Activated CD4-positive, alpha-beta T cell treated with anti-CD3 and anti-CD28 coated beads, Interleukin-2, amount 50 U/mL, for 48 hours (primary cell): ENCODE measurements at regions not wholly inside any gene's neighbourhood (a gene's known extent, or its start where the extent isn't known, plus 50 kb on each side); places are given as distances from the start of the nearest gene placed in this dataset.

Experiments
- DNase-seq, 2 experiments: peaks; one replicate each; pipeline ENCODE4 v3.0.0-alpha.2; 2020

DNA sequence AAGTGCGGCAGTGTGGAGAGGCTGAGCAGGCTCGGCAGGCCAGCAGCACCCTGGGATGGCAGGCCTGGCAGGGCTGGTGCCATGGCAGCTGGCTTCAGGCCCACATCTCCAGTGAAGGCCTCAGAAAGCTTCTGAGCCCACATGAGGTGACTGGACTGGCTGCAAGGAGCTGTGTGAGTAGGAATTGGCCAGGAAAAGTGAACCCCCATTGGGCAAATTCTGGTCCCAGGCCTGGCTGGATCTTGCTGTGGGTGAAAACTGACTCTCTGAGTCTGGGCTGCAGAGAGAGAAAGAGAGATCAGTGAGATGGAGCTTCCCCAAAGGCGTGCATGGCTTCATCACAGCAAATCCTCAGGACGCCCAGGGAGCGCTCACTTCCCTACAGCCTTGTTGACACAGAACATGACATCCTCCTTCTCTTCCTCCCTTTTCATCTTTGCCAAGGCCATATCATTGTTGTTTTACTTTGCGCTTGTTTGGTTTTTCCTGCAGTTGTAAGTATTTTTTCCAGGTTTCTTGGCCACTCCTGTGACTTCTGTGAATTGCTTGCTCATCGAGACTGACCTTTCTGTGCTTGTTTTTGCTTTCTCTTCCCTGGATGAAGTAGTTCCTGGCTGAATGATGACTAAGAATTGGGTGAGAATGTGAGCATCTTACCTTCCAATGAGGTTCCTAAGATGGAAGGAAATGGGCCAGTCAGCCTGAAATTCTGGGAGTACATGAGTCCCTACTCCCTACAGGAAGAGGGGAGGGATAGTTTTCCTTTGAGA lies 299.1 kb downstream of the TLE3 start:
- DNase-seq: no peak

DNA sequence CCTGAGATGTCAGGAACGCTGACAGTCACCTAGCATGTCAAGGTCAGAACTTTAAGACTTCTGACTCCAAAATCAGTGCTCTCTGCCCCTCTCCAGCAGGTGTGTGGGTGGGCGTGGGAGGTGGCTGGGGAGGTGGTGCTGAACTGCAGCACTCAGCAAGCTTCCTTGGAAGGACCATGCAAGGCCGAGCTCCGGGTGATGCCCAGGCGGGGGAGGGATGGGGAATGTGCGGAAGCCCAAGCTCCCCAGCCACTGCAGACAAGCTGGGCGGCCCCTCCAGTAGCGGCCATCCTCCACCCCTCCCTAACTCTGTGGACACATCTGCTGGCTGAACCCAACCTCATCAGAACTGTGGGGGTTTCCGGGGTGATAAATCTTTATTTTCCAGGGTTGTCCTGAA lies 296.6 kb downstream of the TLE3 start:
- no peak for DNase-seq

DNA sequence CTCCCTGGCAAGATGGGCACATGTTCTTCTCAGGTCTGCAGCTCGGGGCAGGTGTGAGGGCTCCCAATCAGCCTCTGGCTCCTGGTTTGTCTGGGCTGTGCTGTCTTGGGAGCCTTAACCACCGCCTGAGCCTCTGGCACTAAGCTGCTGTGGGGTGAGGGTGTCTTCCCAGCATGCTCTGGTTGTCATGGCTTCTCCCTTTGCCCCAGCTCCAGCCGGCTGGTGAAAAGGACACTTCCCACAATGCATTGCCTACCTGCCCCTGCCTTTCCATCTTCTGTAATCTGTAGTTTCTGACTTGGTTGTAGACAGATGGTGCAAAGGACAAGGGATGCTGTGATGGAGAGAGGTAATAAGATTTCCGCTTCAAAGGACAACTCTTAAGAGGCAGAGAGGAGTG lies 295.3 kb downstream of the TLE3 start:
- DNase-seq: no peak

DNA sequence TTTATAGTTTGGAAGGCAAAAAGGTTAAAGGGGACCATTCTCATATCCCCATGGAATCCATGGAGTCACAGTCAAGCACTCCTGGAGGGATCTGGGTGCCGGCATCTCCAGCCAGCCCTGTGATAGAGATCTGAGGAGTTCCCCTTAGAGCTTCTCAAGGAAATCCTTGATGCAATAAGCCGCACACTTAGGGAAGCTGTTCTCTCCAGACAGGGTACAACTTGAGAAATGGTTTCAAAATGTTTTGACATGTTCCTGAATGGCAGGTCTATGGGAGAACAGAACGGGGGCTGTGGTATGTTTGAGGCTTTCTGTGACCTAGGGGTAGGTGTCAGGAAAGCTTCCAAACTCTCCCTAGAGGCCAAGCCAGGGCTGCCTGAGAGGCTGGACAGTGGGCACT lies 292.9 kb downstream of the TLE3 start:
- no peak for DNase-seq

DNA sequence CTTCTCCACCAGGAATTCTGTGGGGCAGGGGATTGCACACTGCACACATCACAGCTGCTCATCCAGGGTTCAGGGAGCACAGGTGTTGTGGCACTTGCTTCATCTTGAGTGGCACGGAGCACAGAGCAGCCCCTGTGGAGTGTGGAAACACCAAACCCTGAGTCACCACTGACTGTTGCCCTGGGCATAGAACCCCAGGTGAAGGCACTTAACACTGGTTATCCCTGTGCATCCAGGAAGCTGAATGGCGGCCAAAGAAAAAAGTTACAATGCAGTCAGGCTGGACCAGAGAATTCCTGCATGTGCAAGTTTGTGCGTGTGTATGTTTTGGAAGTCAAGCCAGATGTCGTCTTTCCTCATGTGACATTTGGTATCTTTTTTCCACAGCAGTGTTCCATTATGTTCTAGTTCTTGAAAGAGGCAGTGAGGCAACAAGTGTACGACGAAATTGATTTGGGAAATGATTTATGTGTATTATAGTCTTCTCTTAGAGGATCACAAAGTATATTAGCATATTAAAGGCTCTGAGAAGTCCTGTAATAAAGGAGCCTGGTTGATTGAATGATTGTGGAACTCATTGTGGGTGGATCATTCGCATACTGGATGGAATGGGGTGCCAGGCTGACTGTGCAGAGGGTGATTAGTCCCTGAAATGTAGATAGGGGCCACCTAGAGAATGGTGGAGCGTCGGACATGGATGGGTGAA lies 292.3 kb downstream of the TLE3 start:
- no peak for DNase-seq

DNA sequence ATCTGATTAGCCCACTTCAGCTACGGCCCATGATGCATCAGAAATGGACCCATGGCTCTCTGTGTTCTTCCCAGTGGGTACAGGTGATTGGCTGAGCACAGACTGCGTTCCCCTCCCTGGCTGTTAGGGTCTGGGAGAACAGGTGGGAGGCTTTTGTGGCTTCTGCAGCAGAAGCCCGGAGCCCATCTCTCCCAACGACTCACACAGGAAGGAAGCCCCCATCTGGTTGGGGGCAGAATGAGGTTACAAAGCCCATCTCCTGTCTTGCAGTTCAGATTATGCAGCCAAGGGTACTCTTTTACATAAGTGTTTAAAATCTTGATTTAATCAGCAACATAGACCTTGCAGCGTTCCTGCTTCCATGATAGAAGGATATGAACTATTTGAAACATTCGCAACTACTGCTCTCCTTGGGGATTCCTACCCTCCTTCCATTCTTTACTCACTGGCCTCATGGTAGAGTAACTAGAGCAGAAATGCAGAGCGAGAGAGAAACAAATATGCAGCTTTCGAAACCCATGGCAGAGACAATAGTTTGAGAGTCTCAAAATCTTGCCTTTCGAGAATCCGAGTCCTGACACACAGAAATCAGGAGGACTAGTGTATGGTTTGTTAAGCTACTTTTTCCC lies 291.3 kb downstream of the TLE3 start:
- no peak for DNase-seq

DNA sequence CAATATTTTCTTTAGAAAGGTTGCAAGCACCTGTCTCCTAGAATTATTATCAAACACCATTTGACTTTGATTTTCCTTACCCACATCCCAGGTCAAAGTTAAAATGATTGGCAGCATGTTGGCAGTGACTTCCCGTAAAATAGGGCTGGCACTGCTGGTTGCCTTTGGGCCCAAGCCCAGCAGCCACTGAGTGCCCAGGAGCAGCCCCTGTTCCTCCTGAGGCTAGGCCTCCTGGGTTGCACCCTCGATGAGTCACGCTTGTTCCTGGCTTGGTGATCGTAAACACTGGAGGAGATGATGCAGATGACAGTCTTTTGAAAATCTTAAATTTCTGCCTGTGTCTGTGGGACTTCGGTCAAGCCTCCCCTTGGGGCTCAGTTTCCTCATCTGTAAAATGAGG lies 290.0 kb downstream of the TLE3 start:
- no peak for DNase-seq

DNA sequence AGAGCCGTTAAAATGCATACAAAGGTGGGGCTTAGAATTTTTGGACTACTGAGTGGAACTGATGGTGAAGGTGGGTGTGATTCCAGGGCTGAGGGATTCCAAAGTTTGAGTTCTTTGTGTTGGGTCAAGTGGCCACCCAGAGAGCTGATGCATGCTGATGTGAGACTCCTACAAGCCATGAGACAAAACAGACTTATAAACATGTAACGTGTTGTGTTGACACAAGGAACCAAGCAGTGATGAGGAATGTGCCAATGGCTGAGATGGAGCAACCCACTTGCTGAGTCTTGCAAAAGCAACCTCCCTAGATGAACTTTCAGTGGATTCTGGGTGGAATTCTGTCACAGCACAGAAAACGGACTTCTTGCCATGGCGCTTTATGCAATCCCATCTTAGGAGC lies 289.0 kb downstream of the TLE3 start:
- no peak for DNase-seq

DNA sequence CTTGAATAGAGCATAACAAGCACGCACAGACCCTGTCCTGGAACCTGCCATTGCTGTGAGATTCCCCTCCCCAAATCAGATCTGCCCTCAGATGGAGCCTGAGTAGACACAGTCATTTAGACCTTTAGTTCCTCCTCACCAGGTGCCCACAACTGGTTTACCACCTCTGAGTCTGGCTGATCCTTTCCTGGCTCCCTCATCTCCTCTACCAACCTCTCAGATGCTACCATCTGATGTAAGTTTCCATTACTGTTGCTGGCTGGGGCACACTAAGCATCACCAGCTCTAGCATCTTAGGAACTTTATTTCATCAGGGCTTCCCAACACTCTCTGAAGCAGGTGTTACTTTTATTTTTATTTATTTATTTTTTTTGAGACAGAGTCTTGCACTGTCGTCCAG lies 288.3 kb downstream of the TLE3 start:
- no peak for DNase-seq

DNA sequence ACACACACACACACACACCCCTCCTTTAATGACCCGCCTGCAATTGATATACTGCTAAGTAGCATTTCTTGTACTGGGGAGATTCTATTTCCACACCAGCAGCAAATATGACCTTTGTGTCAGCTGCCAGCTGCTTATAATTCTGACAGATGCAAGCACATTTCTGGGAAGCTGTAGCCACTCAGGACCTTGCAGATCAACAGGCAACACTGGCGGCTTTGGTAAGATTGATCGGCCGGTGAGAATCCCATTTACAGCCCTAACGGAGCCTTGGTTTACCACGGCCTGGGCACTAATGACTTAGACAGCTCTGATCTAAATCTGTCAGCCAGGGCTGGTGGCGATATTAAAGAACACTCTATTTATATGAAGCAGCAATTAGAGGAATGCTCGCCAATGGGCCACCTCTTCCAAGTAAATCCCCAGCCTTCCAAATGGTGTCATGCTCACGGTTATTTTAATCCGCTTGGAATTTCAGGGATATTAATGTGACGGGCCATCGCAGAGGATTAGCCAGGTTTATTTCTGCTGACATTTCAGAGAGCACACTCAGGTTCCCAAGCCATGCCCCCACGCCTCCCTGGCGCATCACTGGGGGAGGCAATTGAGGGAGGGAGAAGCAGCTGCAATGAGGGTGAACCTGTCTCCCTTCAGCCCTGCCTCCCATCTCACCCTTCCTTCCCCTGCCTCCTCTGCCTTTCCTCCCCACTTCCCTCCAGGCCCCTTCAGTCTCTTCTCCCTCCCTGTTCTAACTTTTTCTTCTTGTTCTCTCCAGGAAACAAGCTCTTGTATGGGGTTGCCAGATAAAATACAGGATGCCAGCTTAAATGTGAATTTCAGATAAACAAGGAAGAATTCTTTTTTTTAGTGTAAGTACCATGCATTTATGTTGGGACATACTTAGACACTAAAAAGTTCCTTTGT lies 287.0 kb downstream of the TLE3 start:
- DNase-seq: no peak

DNA sequence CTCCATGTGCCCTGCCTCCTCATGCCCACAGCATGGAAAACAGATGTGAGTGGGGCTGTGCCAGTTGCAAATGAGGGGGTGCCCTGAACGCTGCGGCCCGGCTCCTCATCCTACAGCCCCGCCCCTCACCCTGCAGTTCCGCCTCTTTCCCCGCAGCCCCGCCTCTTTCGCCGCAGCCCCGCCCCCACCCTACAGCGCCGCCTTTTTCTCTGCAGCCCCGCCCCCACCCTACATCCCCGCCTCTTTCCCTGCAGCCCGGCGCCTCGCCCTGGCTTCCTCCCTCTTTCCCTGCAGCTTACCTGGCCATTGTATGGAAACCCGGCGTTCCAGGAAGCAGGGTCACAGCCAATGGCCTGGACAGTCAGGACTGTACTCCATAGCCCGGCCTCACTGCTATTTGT lies 284.9 kb downstream of the TLE3 start:
- DNase-seq: no peak

DNA sequence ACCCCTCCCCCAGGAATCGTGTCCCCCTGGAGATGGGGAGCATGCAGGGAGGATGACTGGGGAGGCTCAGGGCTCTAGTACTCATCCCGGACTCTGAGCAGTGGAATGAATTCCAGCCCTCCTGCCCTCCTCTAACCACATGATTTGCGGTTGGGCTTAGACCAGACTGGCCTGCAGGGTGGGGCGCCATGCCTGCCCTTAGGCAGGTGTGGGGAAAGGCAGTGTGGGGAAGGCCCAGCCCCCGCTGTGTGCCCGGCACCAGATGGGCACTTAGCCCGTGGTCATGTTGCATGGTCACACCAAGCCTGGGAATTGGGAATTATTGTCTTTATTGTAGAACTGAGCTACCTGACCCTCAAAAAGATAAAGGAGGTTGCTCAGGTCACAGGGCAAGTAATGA lies 283.8 kb downstream of the TLE3 start:
- no peak for DNase-seq

DNA sequence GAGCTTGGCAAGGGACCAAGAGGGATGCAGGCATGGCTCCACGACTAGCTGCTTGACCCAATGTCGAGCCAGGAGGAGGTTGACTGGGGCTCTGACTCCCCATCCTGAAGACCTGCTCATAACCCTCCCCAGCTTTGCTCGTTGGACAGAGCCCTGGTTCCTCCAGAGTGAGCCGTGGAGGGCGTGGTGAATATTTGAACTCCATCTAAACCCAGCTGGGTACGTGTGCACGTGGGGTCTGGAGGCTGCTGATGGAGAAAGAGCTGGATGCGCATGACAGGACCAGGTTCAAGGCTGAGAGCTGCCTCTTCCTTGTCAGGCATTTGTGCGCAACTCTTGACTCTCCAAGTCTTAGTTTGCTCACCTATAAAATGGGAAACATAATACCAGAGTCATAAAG lies 282.8 kb downstream of the TLE3 start:
- DNase-seq: no peak

DNA sequence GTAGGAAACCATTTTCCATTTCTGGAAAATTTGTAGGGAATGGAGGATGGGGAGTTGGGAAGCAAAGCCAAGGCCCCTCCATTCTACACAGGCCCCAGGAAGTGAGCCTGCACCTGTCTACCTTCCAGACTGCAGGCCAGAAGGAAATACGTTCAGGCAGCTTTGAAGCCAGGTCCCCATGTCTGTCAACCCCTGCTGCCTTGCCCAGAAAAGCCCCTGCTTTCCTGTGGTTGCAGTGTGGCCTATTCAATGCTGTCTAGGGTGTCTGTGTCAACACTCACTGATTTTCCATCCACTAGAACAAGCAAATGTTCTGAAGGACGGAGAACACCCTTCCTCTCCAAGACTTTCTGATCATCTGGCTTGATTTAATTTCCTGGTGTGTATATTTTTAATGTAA lies 281.9 kb downstream of the TLE3 start:
- DNase-seq: no peak

DNA sequence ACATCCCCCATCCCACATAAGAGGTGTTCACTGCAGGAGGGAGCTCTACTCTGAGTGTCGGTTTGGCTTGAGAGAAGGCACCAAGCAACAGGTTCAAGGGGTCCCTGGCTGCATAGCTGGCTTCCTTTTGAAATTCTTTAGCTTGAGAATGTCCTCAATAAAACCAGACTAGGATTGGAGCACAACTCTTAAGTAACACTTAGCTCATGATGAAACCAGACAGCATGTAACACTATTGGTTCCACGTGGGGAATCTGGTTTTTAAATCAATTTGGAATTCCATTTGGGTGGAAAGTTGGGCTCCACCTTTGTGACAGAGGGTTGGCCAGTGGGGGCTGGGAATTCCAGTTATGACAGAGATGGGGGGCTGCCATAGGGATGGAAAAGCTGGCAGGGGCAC lies 281.2 kb downstream of the TLE3 start:
- no peak for DNase-seq

DNA sequence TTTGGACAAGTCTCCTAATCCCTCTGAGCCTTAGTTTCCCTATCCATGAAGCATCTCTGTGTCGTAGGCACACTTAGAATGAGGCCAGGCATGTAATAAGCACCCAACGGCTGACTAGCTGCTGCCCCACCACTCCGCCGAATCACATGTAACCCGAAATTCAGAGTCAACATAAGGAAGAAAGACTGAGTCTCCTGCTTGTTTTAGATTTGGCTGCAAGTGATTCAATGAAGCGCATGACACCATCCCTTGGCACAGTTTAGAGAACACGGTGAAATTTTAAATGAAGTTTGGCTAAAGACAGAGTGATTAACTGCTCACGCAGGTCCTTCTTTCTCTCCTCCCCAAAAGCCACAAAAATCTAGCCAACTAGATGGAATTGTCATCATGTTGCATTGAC lies 279.2 kb downstream of the TLE3 start:
- DNase-seq: no peak

DNA sequence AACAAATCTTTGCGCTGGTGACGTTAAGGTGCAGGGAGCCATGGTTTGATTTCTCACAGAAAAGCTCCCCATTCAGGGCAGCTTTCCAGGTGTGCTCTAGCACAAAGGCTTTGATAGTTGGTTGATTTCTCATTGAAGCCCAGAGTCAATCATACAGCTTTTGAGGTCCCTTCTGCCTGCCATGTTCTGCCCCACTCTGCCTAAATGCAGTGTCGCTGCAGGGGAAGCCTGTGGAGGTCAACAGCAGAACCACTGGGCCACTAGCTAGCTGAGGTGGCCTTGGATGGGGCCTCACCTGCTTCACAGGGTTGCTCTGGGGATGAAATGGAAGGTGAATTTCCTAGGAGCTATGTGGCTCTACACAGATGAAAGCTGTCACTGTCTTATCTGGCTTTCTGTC lies 278.3 kb downstream of the TLE3 start:
- DNase-seq: no peak

DNA sequence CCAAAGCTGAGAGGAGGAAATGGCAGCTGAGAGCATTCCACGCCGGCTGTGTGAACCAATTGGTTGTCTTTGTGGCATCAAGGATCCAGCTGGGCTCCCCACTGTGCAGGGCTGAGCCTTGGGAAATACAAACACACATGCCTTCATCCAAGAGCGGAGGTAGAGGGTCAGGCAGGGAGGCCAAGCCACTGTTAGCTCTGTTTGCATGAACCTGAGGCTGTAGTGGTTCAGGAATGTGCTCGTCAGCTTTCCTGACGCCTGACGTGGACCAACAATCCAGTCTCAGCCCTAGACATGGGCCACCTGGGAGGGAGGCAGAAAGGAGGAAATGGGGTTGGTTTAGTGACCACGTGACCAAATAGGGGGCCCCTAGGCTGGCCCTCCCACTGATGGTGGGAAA lies 276.9 kb downstream of the TLE3 start:
- no peak for DNase-seq

DNA sequence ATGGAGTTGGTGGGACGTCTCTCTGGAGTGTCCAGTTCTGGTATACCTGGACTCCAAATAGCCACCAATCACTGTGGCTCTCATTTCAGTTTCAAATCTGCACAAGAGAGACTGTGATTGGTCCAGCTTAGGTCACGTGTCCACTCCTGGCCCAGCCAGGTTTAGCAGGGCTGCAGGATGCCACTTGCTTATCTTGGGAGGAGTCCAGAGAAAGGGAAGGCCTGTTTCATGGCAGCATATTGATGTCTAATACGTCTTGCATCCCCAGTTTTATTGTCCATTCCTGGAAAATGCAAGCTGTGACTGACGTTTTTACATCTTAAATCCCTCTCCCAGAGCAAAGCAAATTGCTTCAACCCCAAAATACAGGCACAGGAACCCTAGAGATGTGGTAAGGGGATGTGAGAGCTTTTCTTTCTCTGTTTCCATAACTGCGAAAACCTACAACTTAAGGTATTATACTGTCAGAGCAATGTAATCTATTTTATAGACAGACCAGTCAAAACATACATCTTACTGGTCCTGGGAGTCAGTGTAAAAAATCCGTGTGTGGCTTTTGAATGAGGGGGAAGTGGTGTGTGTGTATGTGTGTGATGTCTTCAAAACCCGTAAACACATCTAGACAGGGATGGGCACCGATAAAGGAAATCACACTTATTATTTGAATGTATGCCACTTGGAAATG lies 274.4 kb downstream of the TLE3 start:
- no peak for DNase-seq

DNA sequence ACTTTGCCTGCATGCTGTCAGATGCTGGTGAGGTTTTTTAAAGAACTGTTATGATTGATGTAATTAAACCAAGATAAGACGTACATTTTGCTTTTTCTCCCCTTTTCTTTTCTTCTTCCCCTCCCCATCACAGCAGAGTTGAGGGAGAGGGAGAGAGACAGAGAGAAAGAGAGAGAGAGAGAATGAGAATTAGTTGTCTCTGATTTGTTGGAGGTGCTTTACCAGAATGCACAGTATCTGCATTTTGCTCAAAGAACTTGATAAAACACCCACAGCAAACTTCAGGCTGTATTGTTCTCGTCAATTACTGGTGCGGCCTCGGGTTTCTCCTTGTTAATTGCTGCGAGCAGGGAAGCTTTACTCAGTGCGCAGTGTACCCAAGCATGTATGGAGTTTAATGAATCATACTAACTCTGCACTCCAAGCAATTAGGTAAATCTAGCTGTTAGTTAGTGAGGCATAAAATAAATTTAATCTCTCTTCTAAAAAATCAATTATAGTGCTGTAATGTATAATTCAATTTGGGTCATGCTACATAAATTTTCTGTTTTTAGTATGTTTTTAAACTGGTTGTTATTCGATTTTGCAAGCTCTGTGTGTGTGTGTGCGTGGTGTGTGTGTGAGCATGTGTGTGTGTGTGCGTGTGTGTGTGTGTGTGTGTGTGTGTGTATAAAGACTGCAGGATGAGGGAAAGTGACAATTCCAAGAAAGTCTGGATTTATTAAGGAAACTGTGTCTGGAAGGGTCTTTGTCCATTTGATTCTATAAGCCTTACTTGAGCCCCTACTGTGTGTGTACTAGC lies 273.4 kb downstream of the TLE3 start:
- DNase-seq: no peak

DNA sequence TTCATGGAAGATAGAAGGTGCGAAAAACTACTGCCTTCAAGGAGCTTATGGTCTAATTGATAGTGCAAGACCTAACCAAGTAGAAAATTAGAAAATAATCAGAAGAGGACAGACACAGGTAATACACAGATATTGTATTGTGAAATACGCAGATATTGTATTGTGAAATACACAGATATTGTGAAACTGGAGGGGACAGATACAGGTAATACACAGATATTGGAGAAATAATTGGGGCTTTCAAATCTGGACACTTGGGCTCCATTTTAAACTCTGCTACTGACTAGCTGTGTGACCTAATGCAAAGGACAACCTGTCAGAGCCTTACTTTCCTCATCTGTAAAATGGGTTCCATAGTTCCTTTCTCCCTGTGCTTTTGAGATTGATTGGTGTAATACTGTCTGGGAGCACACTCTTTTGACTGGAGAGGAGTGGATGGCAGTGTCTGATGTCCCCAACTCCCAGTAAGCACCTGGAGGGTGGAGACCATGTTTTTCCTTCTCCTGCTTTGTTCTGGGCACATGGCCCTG lies 272.8 kb downstream of the TLE3 start:
- no peak for DNase-seq
